GDM1 (cell line): ENCODE measurements at regions not wholly inside any gene's neighbourhood (a gene's known extent, or its start where the extent isn't known, plus 50 kb on each side); places are given as distances from the start of the nearest gene placed in this dataset.

Experiments used
- DNase-seq: peaks from one replicate; lab custom pipeline; 2025; lab: John Stamatoyannopoulos, UW

GRCh38 chr2:71791501-71792135, 338.3 kb downstream of the DYSF start:
- no peak for DNase-seq

- DNase-seq = no peak
Measured at GRCh38 chr2:71791061-71791450, 337.7 kb downstream of the DYSF start.

- no peak for DNase-seq
Measured at GRCh38 chr2:71790226-71791060, 337.1 kb downstream of the DYSF start.

- DNase-seq = no peak
Measured at GRCh38 chr2:71789556-71790204, 336.3 kb downstream of the DYSF start.

GRCh38 chr2:71788601-71789240, 335.4 kb downstream of the DYSF start:
- DNase-seq = no peak

GRCh38 chr2:71788186-71788525, 334.8 kb downstream of the DYSF start:
- no peak for DNase-seq

- DNase-seq = no peak
Measured at GRCh38 chr2:71787476-71788185, 334.3 kb downstream of the DYSF start.

GRCh38 chr2:71787108-71787415, 333.7 kb downstream of the DYSF start:
- no peak for DNase-seq

GRCh38 chr2:71786291-71787107, 333.1 kb downstream of the DYSF start:
- DNase-seq = no peak

- no peak for DNase-seq
Measured at GRCh38 chr2:71785516-71785981, 332.2 kb downstream of the DYSF start.

- no peak for DNase-seq
Measured at GRCh38 chr2:71784734-71785511, 331.6 kb downstream of the DYSF start.

GRCh38 chr2:71783815-71784214, 330.5 kb downstream of the DYSF start:
- DNase-seq = no peak

GRCh38 chr2:71783215-71783614, 329.9 kb downstream of the DYSF start:
- no peak for DNase-seq

GRCh38 chr2:71782323-71782722, 329.0 kb downstream of the DYSF start:
- DNase-seq = no peak

- no peak for DNase-seq
Measured at GRCh38 chr2:71781695-71782228, 328.4 kb downstream of the DYSF start.

- DNase-seq = no peak
Measured at GRCh38 chr2:71780162-71780561, 326.8 kb downstream of the DYSF start.

GRCh38 chr2:71779774-71780105, 326.4 kb downstream of the DYSF start:
- DNase-seq = no peak

- DNase-seq = no peak
Measured at GRCh38 chr2:71778936-71779773, 325.8 kb downstream of the DYSF start.

- no peak for DNase-seq
Measured at GRCh38 chr2:71778514-71778913, 325.2 kb downstream of the DYSF start.
